SH-SY5Y (cell line): ENCODE measurements at regions not wholly inside any gene's neighbourhood (a gene's known extent, or its start where the extent isn't known, plus 50 kb on each side); places are given as distances from the start of the nearest gene placed in this dataset.

Source experiments
- GATA2 ChIP-seq: IDR thresholded peaks from 2 replicates; pipeline ENCODE4 v1.6.1; 2011; ENCODE audit warnings: mild to moderate bottlenecking, low read depth, low read length
- GATA3 ChIP-seq: IDR thresholded peaks from 2 replicates; pipeline ENCODE4 v1.6.1; 2011; ENCODE audit warnings: low read depth, mild to moderate bottlenecking, low read length, moderate library complexity

DNA sequence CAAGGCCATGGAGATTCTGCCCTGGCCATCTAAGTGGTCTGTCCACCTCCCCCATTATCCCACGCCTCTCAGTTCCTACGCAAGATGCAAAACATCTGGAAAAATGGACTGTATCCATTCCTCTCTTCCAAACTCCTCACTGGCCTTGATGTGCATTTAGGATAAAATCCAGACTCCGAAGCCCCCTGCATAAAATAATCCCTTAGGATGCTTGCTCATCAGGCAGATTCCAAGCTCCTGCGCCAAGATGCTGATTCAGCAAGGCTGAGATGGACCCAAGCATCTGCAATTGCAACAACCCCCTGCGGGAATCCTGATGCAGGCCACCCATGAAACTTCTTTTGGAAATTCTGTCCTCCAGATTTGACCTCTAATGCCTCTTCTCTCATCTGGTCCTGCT, 81.6 kb downstream of the SPRING1 start:
- TF ChIP-seq GATA2: no peak
- TF ChIP-seq GATA3: no peak
